GM19328 (cell line): ENCODE measurements at regions not wholly inside any gene's neighbourhood (a gene's known extent, or its start where the extent isn't known, plus 50 kb on each side); places are given as distances from the start of the nearest gene placed in this dataset.
"Not testable (repeated sequence)": the region's sequence is repeated elsewhere in the genome, so short reads cannot be mapped to it uniquely, and the experiment has no call there.

ENCODE experiments used
- ATAC-seq: cut with Tn5 transposase; IDR thresholded peaks from one replicate; pipeline ENCODE4 v1.9.1; 2021; ENCODE audit warnings: mild to moderate bottlenecking, moderate library complexity; ENCODE audit not compliant: unreplicated experiment

DNA sequence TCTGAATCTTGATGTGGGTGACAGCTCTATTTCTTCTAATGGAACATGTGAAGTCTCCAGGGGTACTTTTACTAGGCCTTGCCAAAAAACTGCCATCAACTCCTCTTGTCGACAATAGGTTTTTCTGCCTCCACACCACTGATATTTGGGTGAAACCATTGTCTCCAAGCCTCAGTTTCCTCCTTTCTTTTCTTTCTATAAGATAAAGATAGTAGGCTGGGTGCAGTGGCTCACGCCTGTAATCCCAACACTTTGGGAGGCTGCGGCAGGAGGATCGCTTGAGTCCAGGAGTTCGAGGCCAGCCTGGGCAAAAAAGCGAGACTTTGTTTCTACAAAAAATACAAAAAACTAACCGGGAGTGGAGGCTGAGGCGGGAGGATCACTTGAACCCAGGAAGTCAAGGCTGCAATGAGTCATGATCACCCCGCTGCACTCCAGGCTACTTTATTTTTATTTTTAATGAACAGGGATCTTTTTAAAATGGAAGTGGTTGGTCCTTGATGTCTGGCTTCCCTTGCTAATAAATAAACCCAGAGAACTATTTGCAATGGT, 159.9 kb upstream of the TNFAIP3 start:
- ATAC-seq = no peak

DNA sequence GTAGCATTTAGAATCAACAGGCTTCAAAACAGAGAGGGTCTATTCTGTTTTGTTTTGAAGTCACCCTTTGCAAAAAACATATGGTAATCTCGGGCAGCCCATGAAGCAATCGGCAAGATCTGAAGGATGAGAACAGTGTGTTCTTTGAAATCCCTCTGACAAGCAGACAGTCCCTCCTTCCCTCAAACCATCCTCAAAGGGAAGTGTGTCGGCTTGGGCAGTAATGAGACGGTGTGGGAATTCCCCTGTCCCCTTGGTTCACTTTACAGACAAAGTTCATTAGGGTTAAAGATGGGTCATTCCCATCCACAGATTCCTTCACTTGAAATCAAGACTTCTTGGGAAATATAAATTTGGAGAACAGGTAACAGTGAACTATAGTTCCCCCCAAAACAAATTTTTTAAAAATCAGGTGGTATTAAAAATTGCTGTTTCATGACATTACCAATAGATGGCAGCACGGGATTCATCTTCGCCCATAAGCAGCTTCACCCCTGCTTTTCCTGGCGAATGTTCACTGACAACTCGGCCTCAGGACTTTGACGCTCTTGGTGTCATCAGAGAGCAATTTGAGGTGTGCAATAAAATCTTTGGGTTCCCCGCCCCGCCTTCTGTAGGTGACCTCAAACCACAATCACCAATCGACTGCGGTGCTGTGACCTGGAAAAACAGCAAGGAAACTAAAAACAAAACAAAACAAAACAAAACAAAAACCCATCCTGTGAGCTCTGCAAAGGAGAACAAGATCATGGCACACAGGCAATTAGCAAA, 159.3 kb upstream of the TNFAIP3 start:
- ATAC-seq = no peak

DNA sequence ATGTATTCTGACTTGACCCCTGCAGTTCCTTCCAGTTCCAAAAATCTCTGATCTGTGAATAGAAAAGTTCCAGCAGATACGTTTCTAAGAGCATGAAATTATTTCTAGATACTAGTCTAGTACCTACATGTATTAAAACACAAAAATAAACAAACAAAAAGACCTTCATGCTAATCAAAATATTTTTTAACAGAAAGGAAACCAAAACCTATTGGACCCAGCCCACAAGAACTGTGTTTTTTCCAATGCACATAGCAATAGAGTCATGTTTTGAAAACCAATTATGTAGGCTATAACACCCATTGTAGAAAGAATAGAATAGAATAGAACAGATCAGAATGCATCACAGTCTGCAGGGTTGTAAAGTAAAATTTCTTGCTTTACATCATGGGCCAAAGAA, 158.6 kb upstream of the TNFAIP3 start:
- no peak for ATAC-seq

DNA sequence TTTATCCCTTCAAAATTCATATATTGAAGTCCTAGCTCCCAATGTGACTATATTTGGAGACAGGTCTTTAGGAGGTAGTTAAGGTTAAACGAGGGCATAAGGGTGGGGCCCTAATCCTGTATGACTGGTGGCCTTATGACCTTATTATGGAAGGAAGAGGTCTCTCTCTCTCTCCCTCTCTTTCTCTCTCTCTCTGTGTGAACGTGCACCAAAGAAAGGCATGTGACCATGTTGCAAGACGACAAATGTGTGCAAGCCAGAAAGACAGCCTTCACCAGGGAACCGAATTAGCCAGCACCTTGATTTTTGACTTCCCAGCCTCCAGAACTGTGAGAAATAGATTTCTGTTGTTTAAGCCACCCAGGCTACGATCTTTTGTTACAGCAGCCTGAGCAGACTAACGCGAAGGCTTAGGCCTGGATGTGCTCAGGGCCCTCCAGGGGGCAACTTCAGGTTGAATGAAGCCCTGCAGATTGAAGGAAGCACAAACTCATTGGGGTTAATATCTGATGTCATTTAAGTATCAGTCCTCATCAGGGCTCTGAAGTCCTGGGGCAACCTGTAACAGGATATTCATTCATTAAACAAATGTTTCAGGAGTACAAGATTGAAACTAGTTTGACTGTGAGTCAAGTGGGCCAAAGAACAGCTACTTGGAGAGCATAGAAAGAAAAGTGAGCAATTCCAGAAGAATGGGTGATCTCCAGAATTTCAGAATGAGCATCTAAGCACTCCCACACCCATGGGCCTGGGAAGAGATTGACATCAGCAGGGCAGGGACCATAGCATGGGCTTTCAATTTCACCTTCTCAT, 157.4 kb upstream of the TNFAIP3 start:
- no peak for ATAC-seq

DNA sequence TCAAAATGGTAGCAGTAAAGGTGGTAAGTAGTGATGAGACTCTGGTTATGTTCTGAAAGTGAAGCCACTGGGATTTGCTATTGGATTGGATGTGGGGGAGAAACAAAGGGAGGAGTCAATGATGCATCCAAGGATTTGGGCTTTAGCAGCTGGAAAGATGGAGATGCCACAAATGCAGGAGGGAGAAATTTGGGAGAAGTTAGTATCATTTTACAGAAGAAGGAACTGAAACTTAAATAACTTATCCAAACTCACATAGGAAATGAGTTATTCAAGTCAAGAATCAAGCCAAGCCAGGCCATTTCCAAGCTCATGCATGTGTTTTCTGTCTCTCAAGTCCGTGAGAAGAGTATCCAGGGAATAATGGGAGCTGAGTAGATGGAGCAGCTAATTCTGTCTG, 155.1 kb upstream of the TNFAIP3 start:
- no peak for ATAC-seq

DNA sequence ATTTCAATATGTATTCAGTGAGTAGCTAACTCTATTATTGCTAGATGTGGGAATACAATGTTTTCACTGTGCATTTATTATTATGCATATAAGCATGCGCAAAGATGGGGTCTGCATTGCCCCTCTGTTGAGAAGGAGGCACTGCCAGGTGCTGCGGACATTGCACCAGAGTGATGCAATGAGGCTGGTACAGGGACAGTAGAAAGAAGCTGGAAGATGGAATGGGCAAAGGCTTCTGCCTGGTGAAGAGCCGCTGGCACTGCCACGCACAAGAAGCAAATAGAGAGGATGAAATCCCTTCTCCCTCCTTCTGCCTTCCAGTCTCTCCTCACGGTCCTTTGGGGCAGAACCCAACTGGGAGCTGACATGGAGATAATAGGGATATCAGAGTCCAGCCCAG, 154.5 kb upstream of the TNFAIP3 start:
- no peak for ATAC-seq

DNA sequence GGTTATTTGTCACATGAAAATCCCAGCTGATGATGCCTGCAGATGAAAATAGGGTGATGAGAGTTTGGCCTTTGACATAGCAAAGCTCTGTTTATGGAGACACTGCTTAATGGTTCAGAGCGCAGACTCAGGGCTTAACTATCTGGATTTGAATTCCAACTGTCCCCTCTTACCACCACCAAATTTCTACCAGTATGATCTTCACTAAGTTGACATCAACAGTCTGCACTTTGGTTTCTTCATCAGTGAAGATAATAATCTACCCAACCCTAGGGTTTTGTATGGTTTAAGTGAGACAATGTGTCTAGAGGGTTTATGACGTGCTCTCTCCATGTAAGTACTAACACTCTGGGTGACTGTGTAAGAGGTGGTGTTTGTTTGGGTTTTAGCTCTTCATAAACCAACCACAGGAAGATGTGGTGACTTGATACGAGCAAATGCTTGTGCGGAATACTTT, 151.4 kb upstream of the TNFAIP3 start:
- ATAC-seq = no peak

DNA sequence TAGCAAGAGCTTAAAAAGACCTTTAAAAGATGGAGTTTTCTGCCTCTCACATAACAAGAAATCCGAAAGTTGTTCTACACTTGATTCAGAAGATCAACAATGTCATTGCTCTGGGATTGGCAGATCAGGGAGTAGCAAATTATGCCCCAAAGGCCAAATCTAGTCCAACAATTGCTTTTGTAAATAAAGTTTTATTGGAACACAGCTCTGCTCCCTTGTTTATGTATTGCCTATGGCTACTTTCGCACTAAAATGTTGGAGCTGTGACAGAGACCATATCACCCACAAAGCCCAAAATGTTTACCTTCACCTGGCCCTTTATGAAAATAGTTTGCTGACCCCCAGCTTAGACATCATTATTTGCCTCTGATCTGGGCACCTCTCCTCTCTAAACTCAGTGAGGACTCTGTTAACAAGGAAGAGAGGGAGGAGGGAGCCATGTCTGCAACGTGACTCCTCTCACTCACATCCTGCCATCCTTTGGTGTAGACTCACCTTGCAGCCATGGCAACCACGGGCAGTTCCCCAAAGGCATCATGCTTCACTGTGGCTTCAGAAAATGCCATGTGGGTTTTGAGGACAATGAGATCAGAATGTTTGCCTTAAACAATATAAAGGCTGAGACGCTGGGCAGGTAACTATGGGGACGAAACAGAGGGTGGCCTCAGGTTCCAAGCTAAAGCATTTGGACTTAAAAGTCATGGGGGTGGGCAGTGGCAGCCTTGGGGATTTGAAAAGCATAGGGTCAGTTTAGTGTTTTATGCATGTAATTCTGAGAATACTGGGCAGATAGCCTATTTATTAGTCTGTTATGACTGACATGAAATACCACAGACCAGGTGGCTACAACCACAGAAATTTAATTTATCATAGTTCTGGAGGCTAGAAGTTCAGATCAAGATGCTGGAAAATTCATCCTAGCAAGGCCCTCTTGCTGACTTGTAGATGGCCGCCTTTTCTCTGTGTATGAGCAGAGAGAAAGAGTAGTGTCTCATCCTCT, 149.7 kb upstream of the TNFAIP3 start:
- ATAC-seq = no peak

DNA sequence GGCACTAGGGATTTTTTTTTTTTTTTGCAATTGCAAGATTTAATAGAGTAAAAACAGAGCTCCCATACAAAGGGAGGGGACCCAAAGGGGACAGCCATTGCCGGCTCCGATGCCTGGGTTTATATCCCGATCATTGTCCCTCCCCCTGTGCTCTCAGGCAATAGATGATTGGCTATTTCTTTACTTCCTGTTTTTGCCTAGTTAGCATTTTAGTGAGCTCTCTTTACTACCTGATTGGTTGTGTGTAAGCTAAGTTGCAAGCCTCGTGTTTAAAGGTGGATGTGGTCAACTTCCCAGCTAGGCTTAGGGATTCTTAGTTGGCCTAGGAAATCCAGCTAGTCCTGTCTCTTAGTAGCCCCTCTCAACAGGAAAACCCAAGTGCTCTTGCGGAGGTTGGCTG, 148.2 kb upstream of the TNFAIP3 start:
- not testable (repeated sequence) for ATAC-seq

DNA sequence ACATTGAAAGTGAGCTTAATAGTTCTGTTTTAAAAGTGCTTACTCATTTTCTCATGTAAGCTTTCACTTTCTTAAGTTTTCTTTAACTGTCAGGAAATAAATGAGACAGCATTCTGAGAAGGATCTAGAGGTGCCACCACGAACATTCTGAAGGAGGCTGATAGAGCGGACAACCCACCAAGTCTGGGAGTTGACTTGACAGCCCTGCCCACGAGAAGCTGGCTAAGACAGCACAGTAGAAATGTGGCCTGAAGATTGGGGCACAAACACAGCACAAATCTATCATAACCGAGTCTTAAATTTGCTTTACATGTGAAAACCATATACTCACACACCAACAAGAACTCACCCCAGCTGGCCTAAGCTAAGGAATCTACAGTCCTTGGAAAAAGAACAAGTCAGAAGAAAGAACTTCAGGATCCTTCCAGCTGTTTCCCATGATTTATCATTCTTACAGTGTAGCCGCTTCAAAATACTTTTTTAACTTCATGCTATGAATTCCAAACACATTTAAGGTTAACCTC, 144.2 kb upstream of the TNFAIP3 start:
- no peak for ATAC-seq

DNA sequence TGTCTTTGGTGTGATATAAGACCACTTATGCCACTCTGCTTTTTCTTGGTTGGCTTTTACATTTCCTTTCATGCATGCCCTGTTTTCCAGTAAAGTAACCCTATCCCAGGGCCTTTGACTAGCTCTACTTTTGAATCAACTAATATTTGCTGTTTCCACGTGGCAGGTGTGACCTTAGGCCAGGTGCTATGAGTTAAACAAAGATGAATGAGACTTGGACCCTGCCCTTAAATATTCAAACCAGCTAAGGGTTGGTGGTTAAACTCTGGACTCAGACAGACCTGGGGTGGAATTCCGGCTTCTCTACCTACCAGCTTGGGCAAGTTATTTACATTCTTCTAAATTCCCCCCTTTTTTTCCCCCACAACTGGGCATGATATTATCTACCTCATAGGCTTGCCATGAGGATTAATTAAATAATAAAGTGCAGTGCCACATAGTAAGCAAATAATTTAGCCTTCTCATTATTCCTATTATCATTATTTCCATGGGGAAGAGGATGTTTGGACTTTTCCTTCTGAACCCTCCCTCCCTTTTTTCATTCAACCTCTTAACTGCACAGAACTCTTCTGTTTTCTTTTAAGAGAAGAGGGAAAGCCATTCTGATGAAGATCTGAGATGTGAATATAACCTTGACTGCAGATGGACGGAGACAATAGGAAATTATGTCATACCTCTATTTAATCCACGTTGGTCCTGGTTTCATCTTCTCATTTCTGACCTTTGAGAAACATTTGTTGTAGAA, 143.6 kb upstream of the TNFAIP3 start:
- no peak for ATAC-seq

DNA sequence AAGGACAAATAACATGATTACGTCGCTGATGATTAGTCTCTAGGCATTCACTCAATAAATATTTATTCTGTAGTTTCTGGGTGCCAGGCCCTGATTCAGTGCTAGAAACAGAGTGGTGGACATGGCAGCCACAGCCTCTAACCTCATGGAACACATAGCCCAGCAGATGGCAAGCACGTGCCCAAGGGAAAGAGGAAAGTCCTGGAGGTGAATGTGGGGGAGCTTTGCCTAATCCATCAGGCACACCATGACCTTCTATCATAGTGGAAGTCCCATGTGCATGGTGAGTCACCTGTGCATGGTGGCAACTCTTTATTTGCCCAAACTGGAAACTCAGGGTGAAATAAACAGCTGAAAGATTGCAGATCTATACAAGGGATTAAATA, 143.0 kb upstream of the TNFAIP3 start:
- no peak for ATAC-seq

DNA sequence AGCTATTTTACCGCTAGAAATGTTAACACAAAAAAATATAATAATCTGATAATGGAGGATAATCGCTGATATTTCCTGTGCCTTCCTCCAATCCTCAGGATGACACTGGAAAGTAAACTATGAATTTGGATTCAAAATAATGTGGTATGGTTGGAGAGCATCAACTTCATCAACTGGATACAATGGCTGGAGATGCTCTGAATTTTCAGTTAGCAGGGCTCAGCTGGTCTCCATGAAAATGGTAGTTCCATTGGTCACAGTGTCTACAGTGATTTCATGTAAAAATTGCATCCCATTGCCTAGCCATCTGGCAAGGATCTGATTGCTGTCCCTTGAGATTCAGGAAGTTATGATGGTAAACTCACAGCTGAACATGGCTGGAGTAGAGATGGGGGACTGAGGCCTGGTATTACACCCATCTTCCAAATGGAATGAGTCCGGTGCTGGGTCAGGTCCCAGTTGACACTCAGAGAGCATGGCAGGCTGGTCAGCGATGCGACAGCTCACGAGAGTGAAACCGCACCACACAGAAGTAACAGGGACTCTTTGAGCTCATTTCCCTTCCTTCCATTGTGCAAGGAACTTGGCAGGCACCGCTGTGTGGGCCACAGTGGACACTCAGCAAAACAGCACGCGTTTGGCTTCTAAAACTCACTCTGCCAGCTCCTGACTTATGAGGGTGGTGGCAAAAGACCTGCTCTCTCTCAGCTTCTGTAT, 142.4 kb upstream of the TNFAIP3 start:
- no peak for ATAC-seq

DNA sequence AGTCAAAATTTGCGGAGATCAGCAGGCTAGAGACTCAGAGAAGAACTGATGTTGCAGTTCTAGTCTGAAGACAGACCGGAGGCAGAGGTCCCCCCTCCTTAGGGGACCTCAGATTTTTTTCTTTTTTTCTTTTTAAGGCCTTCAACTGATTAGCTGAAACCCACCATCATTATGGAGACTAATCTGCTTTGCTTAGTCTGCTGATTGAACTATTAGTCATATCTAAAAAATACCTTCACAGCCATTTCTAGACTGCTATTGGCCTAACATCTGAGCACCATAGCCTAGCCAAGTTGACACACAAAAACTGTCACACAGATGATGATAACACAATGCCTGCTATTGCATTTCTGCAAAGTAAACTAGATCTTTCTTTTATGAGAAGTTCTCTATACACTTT, 141.1 kb upstream of the TNFAIP3 start:
- ATAC-seq = no peak

DNA sequence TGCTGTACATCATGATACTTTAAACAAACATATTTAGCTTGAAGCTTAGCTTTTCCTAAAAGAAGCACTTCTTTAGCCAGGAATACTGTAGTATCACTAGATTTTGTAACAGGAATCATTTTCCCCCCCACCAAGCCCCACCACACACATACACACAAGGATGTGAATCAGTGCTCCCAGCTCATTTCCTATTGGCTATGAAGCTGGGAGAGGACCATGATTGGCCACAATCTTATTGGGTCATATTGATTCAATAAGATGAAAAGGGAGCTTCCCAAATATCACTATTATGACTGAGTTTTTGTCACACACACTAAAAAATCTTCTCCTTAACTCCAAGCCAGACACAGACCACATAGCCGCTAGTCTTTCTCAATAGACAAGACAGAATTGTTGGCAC, 140.5 kb upstream of the TNFAIP3 start:
- ATAC-seq = no peak

DNA sequence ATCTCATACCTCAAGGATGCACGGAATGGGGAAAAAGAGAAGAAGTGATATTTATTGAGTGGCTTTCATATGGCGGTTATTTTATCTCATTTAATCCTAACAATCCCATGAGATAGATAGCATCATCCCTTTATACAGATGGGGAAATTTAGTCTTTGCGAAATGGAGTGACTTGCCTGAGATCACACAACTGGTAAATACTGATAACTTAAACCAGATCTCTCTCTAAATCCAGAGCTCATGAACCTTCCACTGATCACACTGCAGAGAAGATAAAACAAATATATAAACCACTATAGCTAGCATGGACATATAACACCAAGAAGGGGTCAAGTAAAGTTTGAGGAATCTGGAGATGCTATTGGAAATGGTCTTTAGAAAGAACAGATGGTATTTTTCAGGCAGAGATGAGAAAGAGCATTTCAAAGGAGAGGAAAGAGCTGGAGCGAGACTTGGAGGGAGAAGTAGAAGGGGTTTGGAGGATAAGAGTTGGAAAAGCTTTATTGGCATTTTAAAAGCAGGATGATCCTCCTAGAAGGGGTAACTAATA, 139.8 kb upstream of the TNFAIP3 start:
- ATAC-seq = no peak

DNA sequence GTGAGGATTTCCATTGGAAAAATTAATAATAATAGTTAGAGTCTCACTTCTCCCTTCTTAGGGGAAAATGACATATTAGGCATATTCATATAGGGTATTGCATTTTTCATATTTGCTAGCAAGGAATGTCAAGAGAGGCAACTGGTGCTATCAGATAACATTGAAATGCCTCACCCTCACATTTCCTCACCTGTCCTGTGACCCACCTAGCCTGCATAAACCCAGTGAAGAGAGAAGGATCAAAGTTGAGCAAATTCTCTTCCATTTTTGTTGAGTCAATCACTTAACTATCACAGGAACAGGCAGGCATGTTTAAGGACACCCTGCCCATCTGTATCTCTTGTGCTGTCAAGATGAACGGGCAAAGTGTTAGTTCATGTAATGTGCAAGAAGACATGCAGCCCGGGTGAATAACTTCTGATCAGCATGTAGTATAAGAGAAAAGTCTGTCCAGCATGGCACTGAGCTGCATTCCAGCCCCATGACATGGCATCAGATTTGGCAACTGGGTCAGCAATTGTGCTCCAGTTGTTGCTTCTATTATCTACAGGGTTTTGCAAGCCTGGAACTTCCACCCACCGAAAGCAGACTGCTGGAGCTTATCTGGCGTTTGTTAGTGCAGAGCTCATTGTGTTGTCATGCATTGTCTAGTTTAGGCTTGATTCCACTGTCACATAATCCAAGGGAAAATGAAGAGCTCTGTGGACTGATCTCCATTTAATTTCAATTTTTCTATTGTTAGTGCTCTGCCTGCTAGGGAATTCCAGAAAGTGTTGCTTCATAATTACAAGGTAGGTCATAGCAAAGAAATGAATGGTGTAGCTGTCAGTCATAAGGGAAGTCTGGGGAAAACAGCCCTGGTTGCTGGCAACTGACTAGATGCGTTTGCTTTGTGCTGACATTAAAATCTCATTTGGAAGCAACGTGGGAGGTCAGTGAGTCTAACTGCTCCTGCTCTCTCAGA, 138.4 kb upstream of the TNFAIP3 start:
- no peak for ATAC-seq
